AG04450 (cell line): ENCODE measurements at regions not wholly inside any gene's neighbourhood (a gene's known extent, or its start where the extent isn't known, plus 50 kb on each side); places are given as distances from the start of the nearest gene placed in this dataset.

Source experiments
- CTCF ChIA-PET: fragments of 300-600, 350-600 bp; formaldehyde crosslinking; extraction: SDS; loops from one replicate; lab custom pipeline; 2022; ENCODE audit warnings: antibody characterized with exemption, inconsistent platforms; lab: Charles Lee
- POLR2A ChIA-PET: fragments of 350-600 bp; formaldehyde crosslinking; extraction: SDS; loops from one replicate; lab custom pipeline; 2021; ENCODE audit warnings: antibody characterized with exemption, inconsistent platforms; lab: Yijun Ruan, JAX
- DNase-seq: peaks from one replicate; pipeline ENCODE4 v3.0.0-alpha.2; 2011; ENCODE audit warnings: low read depth, low spot score
- H3K27ac ChIP-seq: one replicate; pipeline ENCODE4 v1.5.1; 2012; ENCODE audit warnings: low read depth, low read length, control low read depth
- H3K27me3 ChIP-seq: one replicate; pipeline ENCODE4 v1.6.0; 2012; ENCODE audit warnings: low read length; ENCODE audit not compliant: control insufficient read depth, insufficient read depth
- H3K4me3 ChIP-seq: 2 replicates; pipeline ENCODE4 v1.5.1; 2011; ENCODE audit warnings: mild to moderate bottlenecking, low read depth, low read length, control low read depth
- H3K9me3 ChIP-seq: 2 replicates; pipeline ENCODE4 v1.5.1; 2012; ENCODE audit warnings: low read length; ENCODE audit not compliant: control insufficient read depth, insufficient read depth
- CTCF ChIP-seq: IDR thresholded peaks from 2 replicates; pipeline ENCODE4 v1.5.1; 2011; ENCODE audit warnings: low read depth, low read length, control low read depth, inconsistent platforms

GRCh38 chr6:138030872-138031271, 76.3 kb downstream of the PERP start:
- CTCF ChIA-PET = interaction anchor here (2.1 kb wide), 1 partner anchor 24 kb away, joined by 5 read pairs; no protein-coding TSS in a partner anchor
- TF ChIP-seq CTCF = no peak
- no peak overlapping the region for H3K27ac ChIP-seq
- no peak for DNase-seq
- H3K4me3 ChIP-seq = no peak overlapping the region
- POLR2A ChIA-PET = no interaction called here
- H3K9me3 ChIP-seq = no peaks in the 10 kb centered on the region
- H3K27me3 ChIP-seq = peaks cover 10% of the 10 kb centered on the region

DNA sequence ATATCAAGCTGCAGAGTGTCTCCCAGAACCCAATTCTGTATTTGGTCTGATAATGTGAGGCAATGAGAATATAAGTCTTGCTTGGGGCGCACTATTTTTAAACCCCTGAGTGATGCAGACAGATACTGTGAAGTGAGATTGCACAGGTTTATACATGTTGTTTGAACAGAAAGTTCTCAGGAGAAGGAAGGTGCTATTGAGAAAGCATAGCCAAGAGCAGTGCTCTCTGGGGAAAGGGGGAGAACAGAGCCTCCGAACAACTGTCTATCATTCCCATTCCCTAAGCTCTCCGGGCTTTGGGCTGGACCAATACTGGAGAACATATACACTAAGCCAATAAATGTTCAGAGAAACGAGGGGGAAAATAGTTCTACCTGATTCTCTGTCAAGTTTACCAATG, 75.8 kb downstream of the PERP start:
- Histone ChIP-seq H3K27me3 (peaks cover 10% of the 10 kb centered on the region), H3K27ac (no peak overlapping the region), H3K9me3 (no peaks in the 10 kb centered on the region), H3K4me3 (no peak overlapping the region)
- ChIA-PET POLR2A (no interaction called here), CTCF (no interaction called here)
- DNase-seq = no peak
- no peak for TF ChIP-seq CTCF

- no peak for DNase-seq
- CTCF ChIA-PET = no interaction called here
- Histone ChIP-seq H3K9me3 (no peaks in the 10 kb centered on the region), H3K4me3 (no peak overlapping the region), H3K27me3 (peaks cover 10% of the 10 kb centered on the region), H3K27ac (no peak overlapping the region)
- POLR2A ChIA-PET = no interaction called here
- no peak for TF ChIP-seq CTCF
Observed at GRCh38 chr6:138031850-138032249, 75.4 kb downstream of the PERP start.

DNA sequence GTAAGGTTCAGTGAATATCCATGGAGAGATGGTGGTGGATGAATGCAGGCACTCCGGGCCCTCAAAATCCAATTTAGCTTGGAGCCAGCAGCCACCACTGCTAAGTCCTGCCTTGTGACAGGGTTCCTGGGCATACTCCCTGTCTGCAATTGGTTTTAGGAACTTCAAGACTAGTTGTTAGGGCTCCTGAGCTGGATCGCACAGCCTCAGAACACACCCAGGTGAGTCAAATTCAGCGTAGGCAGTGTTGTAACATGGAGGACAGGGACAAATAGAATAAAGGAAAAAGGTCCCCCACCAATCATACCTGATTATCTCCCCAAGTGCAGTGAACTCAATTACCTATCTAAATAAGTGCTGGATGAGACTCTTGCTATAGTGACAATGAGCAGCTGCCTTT, 74.6 kb downstream of the PERP start:
- no peak for TF ChIP-seq CTCF
- ChIA-PET CTCF (no interaction called here), POLR2A (no interaction called here)
- Histone ChIP-seq H3K27me3 (peaks cover 10% of the 10 kb centered on the region), H3K4me3 (no peak overlapping the region), H3K27ac (no peak overlapping the region), H3K9me3 (no peaks in the 10 kb centered on the region)
- DNase-seq = no peak

DNA sequence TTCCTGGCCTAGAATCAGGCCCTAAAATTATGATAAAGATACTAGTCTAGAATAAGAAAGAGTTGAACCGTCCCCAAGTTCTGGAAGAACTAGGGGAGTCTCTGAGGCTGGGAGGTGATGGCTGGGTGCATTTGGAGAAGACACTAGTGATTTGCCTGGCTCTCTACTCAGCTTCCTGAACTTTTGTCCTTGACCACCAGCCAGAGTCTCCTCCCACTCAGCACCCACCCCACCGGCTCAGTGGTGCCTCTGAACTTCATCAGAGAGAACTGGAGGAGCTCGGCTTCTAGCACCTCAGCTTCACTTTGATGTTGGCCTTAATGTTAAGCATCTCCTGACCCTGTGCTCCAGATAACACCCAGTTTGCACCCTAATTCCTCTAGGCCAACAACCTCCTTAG, 73.0 kb downstream of the PERP start:
- Histone ChIP-seq H3K9me3 (no peaks in the 10 kb centered on the region), H3K4me3 (no peak overlapping the region), H3K27ac (no peak overlapping the region), H3K27me3 (peaks cover 10% of the 10 kb centered on the region)
- ChIA-PET POLR2A (no interaction called here), CTCF (interaction anchor here (0.6 to 1.1 kb wide), 2 partner anchors 28 to 1740 kb away, joined by 3 read pairs; no protein-coding TSS in a partner anchor)
- no peak for DNase-seq
- TF ChIP-seq CTCF = no peak
